HG02759 (cell line): ENCODE measurements at regions not wholly inside any gene's neighbourhood (a gene's known extent, or its start where the extent isn't known, plus 50 kb on each side); places are given as distances from the start of the nearest gene placed in this dataset.

ENCODE experiments used
- ATAC-seq: cut with Tn5 transposase; IDR thresholded peaks from one replicate; pipeline ENCODE4 v1.9.1; 2021; ENCODE audit warnings: mild to moderate bottlenecking, moderate library complexity; ENCODE audit not compliant: unreplicated experiment

- no peak for ATAC-seq
Measured at GRCh38 chr14:53526200-53526599, 373.1 kb upstream of the DDHD1 start.

GRCh38 chr14:53525608-53526007, 372.5 kb upstream of the DDHD1 start:
- ATAC-seq = no peak

GRCh38 chr14:53524391-53524790, 371.3 kb upstream of the DDHD1 start:
- no peak for ATAC-seq

- ATAC-seq = no peak
Measured at GRCh38 chr14:53523226-53523625, 370.1 kb upstream of the DDHD1 start.

GRCh38 chr14:53520078-53520928, 367.2 kb upstream of the DDHD1 start:
- ATAC-seq = no peak

DNA sequence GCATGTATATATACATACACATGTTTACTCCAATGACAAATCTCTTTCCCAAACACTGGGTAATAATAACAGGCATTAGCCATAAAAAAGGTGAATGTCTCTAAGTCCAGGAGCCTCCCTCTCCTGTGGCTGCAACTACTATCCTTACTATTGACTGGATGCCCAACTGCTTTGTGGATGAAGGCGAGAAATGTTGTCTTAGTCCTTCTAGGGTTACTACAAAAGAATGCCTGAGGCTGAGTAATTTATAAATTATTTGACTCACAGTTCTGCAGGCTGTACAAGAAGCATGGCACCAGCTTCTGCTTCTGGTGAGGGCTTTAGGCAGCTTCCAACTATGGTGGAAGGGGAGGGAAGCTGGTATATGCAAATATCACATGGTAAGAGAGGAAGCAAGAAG, 366.0 kb upstream of the DDHD1 start:
- ATAC-seq = no peak

DNA sequence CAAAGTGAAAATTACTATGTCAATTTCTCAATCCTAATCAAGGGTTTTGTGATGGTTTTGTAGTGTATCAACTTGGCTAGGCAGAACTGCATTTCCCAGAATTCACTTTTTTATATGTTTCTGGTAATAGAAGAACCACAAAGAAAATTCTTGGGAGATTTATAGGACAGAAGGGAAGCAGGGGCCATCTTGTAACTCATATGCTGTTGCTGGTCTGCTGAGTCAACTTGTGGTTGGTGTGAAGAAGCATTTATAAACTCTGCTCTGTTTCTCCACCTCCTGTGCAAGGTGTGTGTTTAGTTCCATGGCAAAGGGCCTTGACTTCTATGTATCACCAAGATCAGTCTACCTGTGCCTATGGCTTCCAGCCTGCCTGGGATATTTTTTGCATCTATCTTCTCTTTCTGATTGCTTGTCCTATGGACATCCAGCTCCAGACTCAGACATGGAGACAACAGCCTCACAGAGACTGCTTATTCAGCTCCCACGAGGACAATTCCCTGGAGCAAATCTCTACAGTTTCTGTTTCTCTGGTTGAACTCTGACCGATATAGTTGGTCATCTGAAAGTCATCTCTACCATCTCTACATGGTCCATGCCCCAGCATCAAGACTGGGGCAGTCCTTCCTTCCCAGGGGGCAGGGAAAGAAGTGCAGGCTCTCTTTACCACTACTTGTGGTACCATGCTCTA, 364.3 kb upstream of the DDHD1 start:
- no peak for ATAC-seq

GRCh38 chr14:53516261-53516774, 363.2 kb upstream of the DDHD1 start:
- ATAC-seq = no peak

DNA sequence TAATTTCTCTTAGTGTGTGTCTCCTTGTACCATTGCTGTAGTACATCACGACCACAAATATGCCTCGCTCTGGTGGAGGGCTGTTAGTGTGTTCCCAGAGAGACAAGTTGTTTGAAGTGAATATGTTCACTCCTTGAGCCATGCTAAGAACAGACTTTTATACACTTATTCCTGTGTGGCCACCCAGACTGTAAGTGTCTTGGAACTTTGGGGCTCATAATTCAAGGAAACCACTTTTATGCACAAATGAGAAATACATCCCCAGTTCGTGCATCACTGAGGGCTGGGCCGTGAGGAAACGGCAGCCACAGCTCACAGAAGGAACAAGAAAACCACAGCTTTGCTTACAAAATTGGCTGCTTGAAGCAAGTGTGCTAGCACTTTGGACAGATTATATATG, 362.2 kb upstream of the DDHD1 start:
- ATAC-seq = no peak

DNA sequence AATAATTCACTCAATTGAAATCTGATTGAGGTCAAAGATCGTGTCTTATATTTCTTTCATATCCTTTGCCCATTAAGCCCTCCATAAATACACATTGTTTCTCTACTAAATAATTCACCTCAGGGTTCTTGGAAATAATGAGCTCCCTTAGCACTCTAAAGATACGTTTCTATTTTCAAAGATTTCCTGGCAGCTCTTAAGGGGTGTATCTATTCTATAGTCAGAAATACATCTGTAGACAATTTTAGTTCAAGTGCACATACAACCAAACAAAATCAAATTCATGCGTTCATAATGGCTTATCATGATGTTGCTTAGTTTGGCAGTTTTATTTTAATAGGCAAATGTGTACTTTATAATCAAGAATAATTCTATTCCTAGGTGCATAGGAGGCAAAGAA, 361.1 kb upstream of the DDHD1 start:
- no peak for ATAC-seq

GRCh38 chr14:53510281-53510912, 357.3 kb upstream of the DDHD1 start:
- no peak for ATAC-seq

DNA sequence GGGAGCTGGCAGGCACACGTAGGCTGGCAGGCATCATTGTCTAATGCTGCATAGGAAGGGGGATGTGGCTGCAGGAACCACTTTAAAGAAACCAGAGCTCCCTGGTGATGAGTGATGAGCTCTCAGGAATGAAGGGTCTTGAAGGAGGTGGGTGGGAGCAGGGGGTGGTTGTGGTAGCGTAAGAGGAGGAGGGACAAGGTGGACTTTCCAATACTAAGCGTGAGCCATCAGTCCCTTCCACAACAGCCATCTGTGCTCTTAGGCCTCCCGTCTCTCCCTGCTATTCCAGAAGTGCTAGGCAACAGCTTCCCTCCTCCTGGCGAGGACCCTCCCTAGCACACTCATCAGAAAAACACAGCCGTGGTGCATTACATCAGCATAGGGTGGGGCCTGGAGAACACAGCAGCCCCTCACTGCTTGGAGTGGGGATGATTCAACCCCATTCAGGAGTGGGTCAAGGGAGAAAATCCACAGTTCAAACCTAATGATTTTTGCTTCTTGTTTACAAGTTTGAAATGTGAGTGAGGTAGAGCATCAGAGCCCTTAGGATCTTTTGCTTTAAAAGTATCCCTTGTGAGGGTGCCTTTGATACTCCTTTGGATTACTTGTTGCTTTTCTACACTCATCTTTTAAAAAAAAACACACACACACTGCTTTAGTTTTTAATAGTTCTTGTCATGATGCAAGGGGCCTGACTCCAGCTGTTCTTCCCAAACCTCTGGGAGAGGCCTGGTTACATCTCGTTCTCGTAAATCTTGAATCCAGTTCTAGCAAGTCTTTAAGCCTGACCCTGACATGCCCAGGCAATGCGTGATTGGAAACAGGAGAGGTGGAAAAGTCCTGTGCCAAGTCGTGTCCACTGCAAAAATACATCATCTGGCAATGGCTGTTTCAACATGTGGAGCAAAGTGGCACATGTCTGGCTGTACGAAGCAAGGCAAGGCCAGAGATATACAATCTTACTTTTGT, 356.4 kb upstream of the DDHD1 start:
- ATAC-seq = no peak

GRCh38 chr14:53501361-53502211, 348.5 kb upstream of the DDHD1 start:
- no peak for ATAC-seq

DNA sequence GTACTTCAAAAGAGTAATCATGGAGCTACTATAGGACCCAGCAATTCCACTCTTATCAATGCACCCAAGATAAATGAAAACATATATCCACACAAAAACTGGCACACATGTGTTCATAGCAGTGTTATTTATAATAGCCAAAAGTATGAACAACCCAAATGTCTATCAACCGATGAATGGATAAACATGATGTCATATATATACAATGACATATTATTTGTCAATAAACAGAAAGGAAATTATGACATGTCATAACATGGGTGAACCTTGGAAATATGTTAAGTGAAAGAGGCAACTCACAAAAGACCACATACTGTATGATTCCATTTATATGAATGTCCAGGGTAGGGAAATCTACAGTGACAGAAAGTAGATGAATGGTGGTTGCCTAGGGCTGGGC, 347.1 kb upstream of the DDHD1 start:
- no peak for ATAC-seq

- no peak for ATAC-seq
Measured at GRCh38 chr14:53496668-53497067, 343.5 kb upstream of the DDHD1 start.

- ATAC-seq = no peak
Measured at GRCh38 chr14:53495846-53496343, 342.8 kb upstream of the DDHD1 start.

GRCh38 chr14:53494587-53494986, 341.5 kb upstream of the DDHD1 start:
- no peak for ATAC-seq

- no peak for ATAC-seq
Measured at GRCh38 chr14:53493860-53494259, 340.7 kb upstream of the DDHD1 start.

GRCh38 chr14:53493320-53493719, 340.2 kb upstream of the DDHD1 start:
- no peak for ATAC-seq
